ENCODE measurements at regions not wholly inside any gene's neighbourhood (a gene's known extent, or its start where the extent isn't known, plus 50 kb on each side); places are given as distances from the start of the nearest gene placed in this dataset.

DNA sequence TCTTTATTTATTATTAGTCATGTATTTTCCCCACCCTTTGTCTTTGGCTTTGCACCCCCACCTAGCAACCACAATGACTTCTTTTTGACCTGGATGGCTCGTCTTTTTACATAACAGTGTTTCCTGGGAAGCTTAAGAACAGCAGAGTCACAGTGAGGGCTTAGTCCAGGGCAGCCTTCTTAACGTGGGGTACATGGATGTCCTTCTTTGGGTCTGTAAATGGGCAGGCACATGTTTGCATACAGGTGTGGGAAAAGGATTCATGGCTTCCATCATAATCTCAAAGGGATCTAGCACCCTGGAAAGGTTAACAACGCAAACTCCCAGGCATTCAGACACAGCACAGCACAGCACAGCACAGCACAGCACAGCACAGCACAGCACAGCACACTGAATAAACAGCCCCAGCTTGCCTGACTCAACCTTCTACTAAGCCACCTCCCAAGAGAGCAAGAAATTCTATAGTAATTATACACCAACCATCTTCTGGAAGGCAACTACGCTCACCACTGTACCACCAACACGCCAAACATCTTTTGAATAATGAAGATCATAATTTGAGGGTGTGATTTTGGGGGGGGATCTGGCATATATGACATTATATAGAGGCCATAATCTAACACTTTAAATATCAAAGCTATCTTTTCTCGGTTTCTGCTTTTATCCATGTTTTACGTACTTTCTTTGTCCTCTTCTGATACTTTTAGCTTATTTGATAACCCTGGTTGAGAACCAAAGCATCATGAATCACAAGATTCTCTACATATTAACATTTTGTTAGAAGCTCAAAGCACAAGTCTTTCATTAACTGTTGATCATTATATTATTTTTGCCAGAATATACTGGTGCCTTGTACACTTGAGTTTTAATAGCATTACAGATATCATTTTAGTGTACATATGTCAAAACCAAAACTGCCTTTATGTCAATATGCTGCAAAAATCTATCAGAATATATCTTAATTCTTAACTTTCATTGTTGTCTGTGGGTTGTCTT lies 177.2 kb upstream of the KLF14 start:
- Histone ChIP-seq H3K4me1 (peaks cover 12 to 15% of the 10 kb centered on the region in 2 donors), H3K4me3 (peak overlapping the region; percentile 27 to 41), H3K27ac (peak overlapping the region; percentile 86 to 97), H3K9me3 (no peaks in the 10 kb centered on the region), H3K36me3 (no peaks in the 10 kb centered on the region), H3K27me3 (no peaks in the 10 kb centered on the region)
- DNase-seq = no peak
- intact Hi-C loops (cut with DNase I; ENCODE audit: low total_unique reads) = no loop called here
- TF ChIP-seq, protein P1, sequence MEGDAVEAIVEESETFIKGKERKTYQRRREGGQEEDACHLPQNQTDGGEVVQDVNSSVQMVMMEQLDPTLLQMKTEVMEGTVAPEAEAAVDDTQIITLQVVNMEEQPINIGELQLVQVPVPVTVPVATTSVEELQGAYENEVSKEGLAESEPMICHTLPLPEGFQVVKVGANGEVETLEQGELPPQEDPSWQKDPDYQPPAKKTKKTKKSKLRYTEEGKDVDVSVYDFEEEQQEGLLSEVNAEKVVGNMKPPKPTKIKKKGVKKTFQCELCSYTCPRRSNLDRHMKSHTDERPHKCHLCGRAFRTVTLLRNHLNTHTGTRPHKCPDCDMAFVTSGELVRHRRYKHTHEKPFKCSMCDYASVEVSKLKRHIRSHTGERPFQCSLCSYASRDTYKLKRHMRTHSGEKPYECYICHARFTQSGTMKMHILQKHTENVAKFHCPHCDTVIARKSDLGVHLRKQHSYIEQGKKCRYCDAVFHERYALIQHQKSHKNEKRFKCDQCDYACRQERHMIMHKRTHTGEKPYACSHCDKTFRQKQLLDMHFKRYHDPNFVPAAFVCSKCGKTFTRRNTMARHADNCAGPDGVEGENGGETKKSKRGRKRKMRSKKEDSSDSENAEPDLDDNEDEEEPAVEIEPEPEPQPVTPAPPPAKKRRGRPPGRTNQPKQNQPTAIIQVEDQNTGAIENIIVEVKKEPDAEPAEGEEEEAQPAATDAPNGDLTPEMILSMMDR (IDR thresholded peaks at IDR 0.05) = no peak
- TF ChIP-seq POLR2A (IDR thresholded peaks at IDR 0.05) = no peak

DNA sequence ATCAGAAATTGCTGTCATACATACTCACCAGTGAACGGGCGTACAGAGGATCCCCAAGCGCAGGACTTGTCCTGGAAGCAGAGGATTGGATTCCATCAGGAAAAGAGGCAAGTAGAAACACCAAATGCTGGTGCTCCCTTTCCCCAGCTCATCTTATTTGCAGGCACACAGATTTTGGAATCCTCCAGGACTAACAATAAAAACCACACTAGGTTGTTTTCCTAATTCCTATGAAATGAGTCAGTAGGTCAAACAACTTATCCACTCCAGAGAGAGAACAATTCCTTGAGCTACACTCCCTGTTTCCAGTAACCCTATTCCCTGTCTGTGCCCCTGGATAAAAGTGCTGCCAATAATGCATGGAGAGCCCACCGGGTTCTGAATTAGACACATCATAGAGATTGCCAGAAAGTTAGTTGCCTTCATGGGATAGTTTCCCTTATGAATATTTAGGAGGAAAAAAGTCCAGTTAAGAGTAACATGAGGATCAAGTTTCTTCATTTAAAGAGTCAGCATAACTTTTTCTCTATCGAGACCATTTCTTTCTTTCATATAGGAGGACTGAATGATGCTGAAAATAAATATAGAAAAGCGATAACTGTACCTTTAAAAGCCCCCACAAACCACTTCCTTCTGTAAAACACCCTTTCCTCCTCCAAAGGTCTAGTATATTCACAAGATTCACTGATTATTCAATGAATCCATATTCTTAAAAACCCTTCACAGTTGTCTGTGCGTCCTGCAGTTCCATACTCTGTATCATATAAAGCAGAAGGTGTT lies 178.3 kb upstream of the KLF14 start:
- H3K27me3 ChIP-seq = no peaks in the 10 kb centered on the region
- intact Hi-C loops (cut with DNase I; ENCODE audit: low total_unique reads) = no loop called here
- H3K4me3 ChIP-seq = peak overlapping the region; percentile 27 to 41
- peaks cover 13 to 23% of the 10 kb centered on the region in 2 donors for H3K4me1 ChIP-seq
- no peak for DNase-seq
- peak; percentile 32 to 54 for TF ChIP-seq POLR2A (IDR thresholded peaks at IDR 0.05)
- TF ChIP-seq, protein P1 (IDR thresholded peaks at IDR 0.05) = no peak
- no peaks in the 10 kb centered on the region for H3K9me3 ChIP-seq
- H3K27ac ChIP-seq = peak overlapping the region; percentile 86 to 97
- no peaks in the 10 kb centered on the region for H3K36me3 ChIP-seq

DNA sequence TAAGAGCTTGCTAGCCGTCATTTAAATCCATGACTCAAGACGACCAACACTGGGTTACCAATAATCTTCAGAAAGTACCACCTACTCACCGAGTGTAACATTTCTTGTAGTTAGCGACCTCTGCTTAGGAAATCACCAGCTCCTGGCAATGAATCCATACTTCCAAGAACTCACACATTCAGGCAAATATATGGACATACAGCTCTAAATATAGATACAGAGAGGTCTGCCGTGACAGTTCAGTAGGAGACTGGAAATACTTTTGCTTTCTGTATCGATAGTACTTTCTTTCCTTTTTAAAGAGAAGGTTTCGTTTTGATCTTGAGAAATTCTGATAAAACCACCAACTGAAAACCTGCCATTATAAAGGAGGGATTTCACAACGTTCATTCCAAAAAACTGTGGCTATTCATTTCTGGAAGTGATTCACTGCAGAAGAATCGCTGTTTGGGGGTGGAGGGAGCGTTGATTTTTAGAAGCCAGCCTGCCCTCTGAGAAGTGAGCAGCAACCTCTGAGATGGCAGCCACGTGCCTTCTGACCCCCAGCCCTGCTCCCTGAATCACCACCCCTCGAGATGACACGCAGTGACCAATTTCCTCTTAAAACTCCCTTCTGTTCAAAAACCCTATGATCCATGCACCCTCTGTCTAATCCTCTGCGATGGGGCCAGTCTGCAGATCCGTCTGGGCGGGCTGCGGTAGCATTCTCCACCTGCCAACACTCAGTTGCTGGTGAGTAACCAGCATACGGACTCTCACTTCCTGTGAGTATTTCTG lies 179.0 kb upstream of the KLF14 start:
- TF ChIP-seq, protein P1 (IDR thresholded peaks at IDR 0.05) = no peak
- peak; percentile 33 to 48 for TF ChIP-seq POLR2A (IDR thresholded peaks at IDR 0.05)
- Histone ChIP-seq H3K27ac (peak overlapping the region; percentile 86 to 97), H3K36me3 (no peaks in the 10 kb centered on the region), H3K9me3 (no peaks in the 10 kb centered on the region), H3K4me3 (peak overlapping the region; percentile 27 to 41), H3K4me1 (peaks cover 13 to 23% of the 10 kb centered on the region in 2 donors), H3K27me3 (no peaks in the 10 kb centered on the region)
- intact Hi-C loops (cut with DNase I; ENCODE audit: low total_unique reads) = no loop called here
- peak; percentile 67 to 73 for DNase-seq

DNA sequence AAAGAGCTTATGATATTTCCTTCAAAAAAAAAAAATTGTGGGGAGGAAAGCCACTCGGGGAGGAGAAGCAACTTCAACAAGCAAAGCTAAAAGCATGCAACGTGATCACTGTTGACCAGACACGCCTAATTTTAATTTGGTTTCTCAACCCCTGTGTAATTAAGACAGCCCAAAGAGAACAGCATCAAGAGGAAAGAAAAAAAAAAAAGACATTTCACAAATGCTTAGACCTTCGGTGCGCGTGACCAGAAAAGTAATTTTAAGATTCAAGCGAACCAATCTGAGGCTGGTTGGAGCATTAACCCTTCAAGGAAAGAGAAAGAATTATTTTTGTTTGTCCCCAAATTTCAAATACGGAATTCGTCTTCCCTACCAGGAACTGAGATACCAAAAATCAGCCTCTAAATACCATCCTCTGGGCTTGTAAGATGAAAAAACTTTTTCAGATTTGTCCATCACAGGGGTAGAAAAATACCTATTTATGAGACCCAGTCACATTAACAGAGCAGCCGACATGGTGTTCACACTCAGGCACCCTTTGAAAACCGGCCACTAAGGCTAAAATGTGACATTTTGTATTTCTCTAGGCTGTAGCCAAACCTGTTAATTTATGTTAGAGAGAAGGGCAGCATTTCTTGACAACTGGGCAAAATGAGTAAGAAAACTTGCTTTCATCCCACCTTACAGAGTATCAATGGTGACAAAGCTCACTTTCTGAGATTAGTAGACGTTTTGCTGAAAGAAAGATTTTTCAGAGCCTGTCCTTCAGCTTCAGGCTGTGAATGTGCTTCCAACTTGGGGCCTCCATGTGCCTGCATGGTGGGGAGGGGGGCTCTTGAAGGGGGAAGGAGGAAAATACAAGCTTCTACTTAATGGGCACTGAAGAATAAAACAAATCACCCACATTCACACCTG lies 179.9 kb upstream of the KLF14 start:
- no peak for DNase-seq
- no peaks in the 10 kb centered on the region for H3K36me3 ChIP-seq
- intact Hi-C loops (cut with DNase I; ENCODE audit: low total_unique reads) = no loop called here
- no peaks in the 10 kb centered on the region for H3K9me3 ChIP-seq
- peaks cover 13 to 23% of the 10 kb centered on the region in 2 donors for H3K4me1 ChIP-seq
- no peaks in the 10 kb centered on the region for H3K27me3 ChIP-seq
- TF ChIP-seq POLR2A (IDR thresholded peaks at IDR 0.05) = no peak
- TF ChIP-seq, protein P1 (IDR thresholded peaks at IDR 0.05) = no peak
- H3K4me3 ChIP-seq = peak overlapping the region; percentile 27 to 41
- H3K27ac ChIP-seq = peak overlapping the region; percentile 86 to 97
